BLaER1 (cell line): ENCODE measurements at regions not wholly inside any gene's neighbourhood (a gene's known extent, or its start where the extent isn't known, plus 50 kb on each side); places are given as distances from the start of the nearest gene placed in this dataset.

ENCODE experiments used
- H3K27ac ChIP-seq: shearing (Covaris generic); formaldehyde crosslinking; 2 replicates; pipeline ENCODE4 v1.8.1; 2022
- H3K27me3 ChIP-seq: shearing (Covaris generic); formaldehyde crosslinking; 2 replicates; pipeline ENCODE4 v1.8.1; 2022
- H3K36me3 ChIP-seq: shearing (Covaris generic); formaldehyde crosslinking; 2 replicates; pipeline ENCODE4 v1.8.1; 2022
- H3K4me1 ChIP-seq: shearing (Covaris generic); formaldehyde crosslinking; 2 replicates; pipeline ENCODE4 v1.8.1; 2022
- H3K4me2 ChIP-seq: shearing (Covaris generic); formaldehyde crosslinking; 2 replicates; pipeline ENCODE4 v1.8.1; 2022
- H3K4me3 ChIP-seq: shearing (Covaris generic); formaldehyde crosslinking; 2 replicates; pipeline ENCODE4 v1.8.1; 2022
- H3K9ac ChIP-seq: shearing (Covaris generic); formaldehyde crosslinking; 2 replicates; pipeline ENCODE4 v1.8.1; 2022
- H3K9me3 ChIP-seq: shearing (Covaris generic); formaldehyde crosslinking; 2 replicates; pipeline ENCODE4 v1.8.1; 2022
- H4K20me1 ChIP-seq: shearing (Covaris generic); formaldehyde crosslinking; 2 replicates; pipeline ENCODE4 v1.8.1; 2022
- Cebpa-rat ChIP-seq: shearing (Covaris generic); IDR thresholded peaks from 2 replicates; pipeline ENCODE4 v1.8.1; 2022

DNA sequence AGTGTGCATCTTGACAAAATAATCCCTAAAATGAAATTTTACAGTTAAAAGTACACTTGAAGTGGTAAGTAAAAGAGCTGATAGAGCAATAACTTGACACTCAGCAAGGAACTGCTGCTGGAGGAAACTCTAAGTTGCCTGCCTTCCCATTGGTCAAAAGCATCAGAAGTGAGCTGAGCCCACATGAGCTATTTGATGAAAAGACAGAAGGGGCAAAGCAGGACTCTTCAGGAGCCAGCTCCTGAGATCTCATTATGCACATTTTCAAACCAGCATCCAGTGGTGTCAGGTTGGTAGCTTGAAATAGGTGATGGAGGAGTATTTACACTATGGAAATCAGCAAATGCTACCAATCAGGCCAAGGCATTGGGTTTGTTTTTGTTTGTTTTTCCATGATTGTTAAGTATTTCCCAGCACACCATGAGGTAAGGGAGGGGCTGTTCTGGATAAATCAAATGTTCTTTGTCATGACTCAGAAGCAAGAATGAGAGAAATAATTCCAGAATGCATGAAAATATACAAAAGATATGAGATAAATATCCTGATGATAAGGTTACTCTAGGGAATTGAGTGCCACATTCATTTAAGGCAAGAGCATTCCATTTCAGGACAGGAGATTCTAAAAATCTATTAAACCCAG, 316.6 kb downstream of the SNX13 start:
- Histone ChIP-seq H3K4me1 (peaks cover 15% of the 10 kb centered on the region), H3K9me3 (no peaks in the 10 kb centered on the region), H4K20me1 (no peaks in the 10 kb centered on the region), H3K27ac (no peak overlapping the region), H3K9ac (no peak overlapping the region), H3K4me3 (no peak overlapping the region), H3K36me3 (no peaks in the 10 kb centered on the region), H3K27me3 (no peaks in the 10 kb centered on the region), H3K4me2 (no peak overlapping the region)
- no peak for TF ChIP-seq Cebpa-rat

DNA sequence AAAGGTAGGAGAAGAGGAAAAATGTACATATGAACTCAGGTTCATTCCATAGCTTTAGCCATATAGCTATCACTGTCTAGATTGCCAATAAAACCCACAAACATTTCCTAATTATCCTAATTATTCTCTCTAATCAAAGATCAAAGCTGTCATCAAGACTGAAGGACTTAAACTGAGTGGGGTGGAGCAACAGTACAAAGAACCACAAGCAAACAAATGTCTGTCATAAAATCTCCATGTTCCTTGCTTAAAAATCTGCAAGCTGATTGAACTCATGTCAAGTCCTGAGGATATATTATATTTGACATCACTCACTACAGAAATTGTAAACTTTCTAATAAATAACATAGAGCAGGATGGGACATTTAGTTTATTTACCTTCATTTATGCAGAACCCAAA, 315.9 kb downstream of the SNX13 start:
- Histone ChIP-seq H4K20me1 (no peaks in the 10 kb centered on the region), H3K4me2 (no peak overlapping the region), H3K9ac (no peak overlapping the region), H3K27me3 (no peaks in the 10 kb centered on the region), H3K36me3 (no peaks in the 10 kb centered on the region), H3K27ac (no peak overlapping the region), H3K4me3 (no peak overlapping the region), H3K4me1 (peaks cover 15% of the 10 kb centered on the region), H3K9me3 (no peaks in the 10 kb centered on the region)
- TF ChIP-seq Cebpa-rat = no peak

DNA sequence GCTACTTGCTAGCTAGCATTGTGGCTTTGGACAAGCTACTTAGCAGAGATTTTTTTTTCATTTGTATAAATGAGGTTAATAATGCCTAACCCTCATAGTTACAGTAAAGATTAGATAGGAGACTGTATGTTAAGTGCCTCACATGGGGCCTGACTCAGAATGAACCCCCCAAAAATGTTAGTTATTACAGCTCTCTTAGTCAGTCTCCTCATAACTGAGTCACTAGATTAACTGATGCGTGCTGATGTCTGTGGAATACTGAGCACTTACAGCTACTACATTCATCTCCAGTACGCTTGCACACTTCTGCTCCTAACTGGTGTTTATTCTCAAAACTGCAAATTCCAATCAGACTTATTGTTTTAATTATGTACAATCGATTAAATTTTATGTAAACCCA, 315.3 kb downstream of the SNX13 start:
- Histone ChIP-seq H4K20me1 (no peaks in the 10 kb centered on the region), H3K9me3 (no peaks in the 10 kb centered on the region), H3K4me3 (no peak overlapping the region), H3K9ac (no peak overlapping the region), H3K27me3 (no peaks in the 10 kb centered on the region), H3K4me1 (peaks cover 15% of the 10 kb centered on the region), H3K27ac (no peak overlapping the region), H3K36me3 (no peaks in the 10 kb centered on the region), H3K4me2 (no peak overlapping the region; the same call in 1 of the 2 replicates)
- no peak for TF ChIP-seq Cebpa-rat

DNA sequence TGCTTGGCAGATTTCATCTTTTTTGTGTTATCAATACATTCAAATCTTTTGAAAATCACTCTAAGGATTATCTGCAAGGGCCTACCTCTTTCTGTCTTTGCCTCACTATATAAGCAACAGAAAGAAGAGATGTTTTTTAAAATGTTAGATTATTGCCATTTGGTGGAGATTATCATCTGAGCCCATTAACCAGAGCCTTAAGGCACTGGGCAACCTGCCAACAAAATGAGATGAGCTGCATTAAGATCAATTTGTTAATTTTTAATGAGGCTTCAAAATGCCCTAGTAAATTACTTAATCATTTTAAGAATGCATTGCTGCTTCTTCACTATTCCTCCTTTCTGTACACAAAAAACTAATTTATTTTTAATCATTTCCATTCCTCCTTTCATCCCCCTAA, 314.1 kb downstream of the SNX13 start:
- Histone ChIP-seq H3K9ac (no peak overlapping the region), H3K27ac (no peak overlapping the region), H3K4me1 (peaks cover 15% of the 10 kb centered on the region), H3K4me2 (peak overlapping the region; percentile 48), H3K9me3 (no peaks in the 10 kb centered on the region), H3K27me3 (no peaks in the 10 kb centered on the region), H4K20me1 (no peaks in the 10 kb centered on the region), H3K4me3 (no peak overlapping the region), H3K36me3 (no peaks in the 10 kb centered on the region)
- no peak for TF ChIP-seq Cebpa-rat

DNA sequence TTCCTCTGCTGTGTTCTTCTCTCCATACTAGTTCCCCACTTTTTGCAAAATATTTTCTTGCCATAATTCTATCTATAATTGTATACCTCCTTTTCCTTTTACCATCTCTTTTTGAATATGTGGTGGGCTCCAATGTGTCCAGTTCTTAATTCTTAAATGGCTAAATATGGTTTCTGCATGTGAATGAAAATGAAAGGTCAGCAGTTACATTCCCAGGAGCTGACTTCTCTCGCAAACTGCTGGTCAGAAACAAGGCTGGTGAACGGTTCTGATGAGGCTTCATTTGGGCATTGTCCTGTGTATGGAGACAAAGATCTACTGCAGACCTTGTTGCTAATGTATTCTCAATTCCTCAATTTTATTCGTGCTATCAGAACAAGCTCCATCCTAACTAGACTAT, 309.2 kb downstream of the SNX13 start:
- no peak overlapping the region for H3K4me3 ChIP-seq
- H3K9ac ChIP-seq = no peak overlapping the region
- H3K27ac ChIP-seq = no peak overlapping the region
- no peaks in the 10 kb centered on the region for H4K20me1 ChIP-seq
- H3K36me3 ChIP-seq = no peaks in the 10 kb centered on the region
- H3K27me3 ChIP-seq = no peaks in the 10 kb centered on the region
- H3K4me1 ChIP-seq = peaks cover 3% of the 10 kb centered on the region
- no peak overlapping the region for H3K4me2 ChIP-seq
- H3K9me3 ChIP-seq = no peaks in the 10 kb centered on the region
- no peak for TF ChIP-seq Cebpa-rat

DNA sequence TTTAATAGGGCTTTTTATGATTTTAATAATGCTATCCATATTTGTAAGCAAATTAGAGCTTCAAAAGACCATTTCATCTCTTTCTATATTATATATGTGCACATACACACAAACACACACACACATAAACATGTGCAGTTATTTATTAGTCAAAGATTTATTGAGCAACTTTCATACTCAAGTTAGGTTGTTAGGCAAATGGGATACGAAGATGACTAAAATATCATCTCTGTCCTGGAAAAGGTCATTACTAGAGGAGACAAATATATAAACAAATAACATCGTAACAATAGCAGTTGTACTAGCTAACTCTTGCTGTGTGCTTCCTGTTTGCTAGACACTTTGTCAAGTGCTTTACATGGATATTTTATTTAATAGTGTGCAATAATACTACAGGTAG, 307.9 kb downstream of the SNX13 start:
- Histone ChIP-seq H3K4me3 (no peak overlapping the region), H3K36me3 (no peaks in the 10 kb centered on the region), H3K4me2 (no peak overlapping the region), H3K27me3 (no peaks in the 10 kb centered on the region), H4K20me1 (no peaks in the 10 kb centered on the region), H3K9ac (no peak overlapping the region), H3K4me1 (no peaks in the 10 kb centered on the region), H3K9me3 (no peaks in the 10 kb centered on the region), H3K27ac (no peak overlapping the region)
- no peak for TF ChIP-seq Cebpa-rat

DNA sequence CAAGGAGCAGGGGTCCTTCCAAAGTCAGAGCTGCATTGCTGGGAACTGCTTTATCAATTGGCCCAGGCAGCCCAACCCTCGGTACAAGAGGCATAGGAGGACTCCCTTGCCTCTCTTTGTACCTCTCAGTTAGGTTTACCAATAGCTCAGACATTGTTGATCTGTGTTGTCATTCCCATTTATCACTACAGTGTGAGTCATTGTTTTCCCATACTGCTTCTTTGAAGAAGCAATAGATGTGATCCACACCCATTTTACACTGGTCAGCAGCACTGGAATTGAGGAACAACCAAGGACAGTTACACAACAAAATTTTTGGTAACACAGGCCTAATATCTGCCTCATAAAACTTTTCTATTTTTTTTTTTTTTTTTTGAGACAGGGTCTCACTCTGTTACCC, 307.2 kb downstream of the SNX13 start:
- no peak overlapping the region for H3K4me3 ChIP-seq
- no peak overlapping the region for H3K9ac ChIP-seq
- no peaks in the 10 kb centered on the region for H3K9me3 ChIP-seq
- no peak overlapping the region for H3K4me2 ChIP-seq
- H3K4me1 ChIP-seq = no peaks in the 10 kb centered on the region
- no peaks in the 10 kb centered on the region for H3K36me3 ChIP-seq
- H3K27ac ChIP-seq = no peak overlapping the region
- no peak for TF ChIP-seq Cebpa-rat
- H4K20me1 ChIP-seq = no peaks in the 10 kb centered on the region
- no peaks in the 10 kb centered on the region for H3K27me3 ChIP-seq

DNA sequence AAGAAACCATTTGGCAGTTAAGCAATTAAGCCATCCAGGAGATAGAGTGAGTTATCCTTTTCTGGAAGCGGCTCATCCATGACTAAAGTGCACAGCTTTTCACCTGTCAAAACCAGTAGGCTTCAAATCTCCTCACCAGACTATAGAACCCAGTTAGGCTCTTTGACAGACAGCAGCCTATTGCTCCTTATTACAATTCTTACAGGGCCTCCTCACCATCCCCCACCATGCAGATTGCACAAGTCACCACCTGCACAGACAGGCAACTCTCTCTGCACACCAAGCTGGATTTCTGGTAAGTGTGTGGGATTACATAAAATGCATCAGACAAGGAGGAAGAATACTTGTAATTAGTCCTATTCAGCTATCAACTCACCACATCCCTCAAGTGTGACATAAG, 301.6 kb downstream of the SNX13 start:
- Histone ChIP-seq H3K27ac (no peak overlapping the region), H3K36me3 (no peaks in the 10 kb centered on the region), H3K4me1 (no peaks in the 10 kb centered on the region), H3K4me3 (no peak overlapping the region), H3K9me3 (peaks cover 13% of the 10 kb centered on the region), H3K9ac (no peak overlapping the region), H3K4me2 (no peak overlapping the region), H3K27me3 (no peaks in the 10 kb centered on the region), H4K20me1 (no peaks in the 10 kb centered on the region)
- TF ChIP-seq Cebpa-rat = no peak

DNA sequence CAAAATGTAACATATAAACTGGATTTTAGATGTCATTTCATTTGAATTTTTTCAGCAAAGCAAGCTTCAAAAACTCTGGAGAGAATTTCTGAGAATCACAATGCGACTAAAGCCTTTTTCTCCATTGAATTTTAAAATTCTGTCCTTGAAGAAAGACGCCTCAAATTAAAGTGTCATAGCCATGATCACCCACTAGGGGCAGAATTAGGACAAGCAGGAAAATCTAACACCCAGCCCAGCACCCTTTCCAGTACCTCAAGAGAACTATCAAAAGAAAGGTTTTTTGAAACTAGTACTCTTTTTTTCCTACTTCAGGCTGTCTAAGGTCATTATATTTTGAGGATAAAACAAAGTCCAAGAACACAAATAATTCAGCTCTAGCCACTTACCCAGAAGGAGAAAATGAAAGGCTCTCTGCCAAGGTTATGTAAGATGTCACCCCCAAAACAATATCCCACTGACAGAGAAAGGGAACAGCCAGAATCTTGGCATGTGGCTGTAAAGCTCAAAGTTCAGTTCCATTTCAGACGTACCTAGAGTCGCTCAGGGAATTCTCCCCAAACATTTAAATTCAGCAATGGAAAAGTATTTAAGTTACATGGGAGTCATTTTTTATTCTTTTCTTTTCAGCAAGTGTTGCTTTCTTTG, 299.4 kb downstream of the SNX13 start:
- Histone ChIP-seq H3K36me3 (no peaks in the 10 kb centered on the region), H3K4me2 (no peak overlapping the region), H3K4me3 (no peak overlapping the region), H3K27me3 (no peaks in the 10 kb centered on the region), H3K4me1 (no peaks in the 10 kb centered on the region), H3K9me3 (peaks cover 24% of the 10 kb centered on the region), H3K9ac (no peak overlapping the region), H4K20me1 (no peaks in the 10 kb centered on the region), H3K27ac (no peak overlapping the region)
- no peak for TF ChIP-seq Cebpa-rat

DNA sequence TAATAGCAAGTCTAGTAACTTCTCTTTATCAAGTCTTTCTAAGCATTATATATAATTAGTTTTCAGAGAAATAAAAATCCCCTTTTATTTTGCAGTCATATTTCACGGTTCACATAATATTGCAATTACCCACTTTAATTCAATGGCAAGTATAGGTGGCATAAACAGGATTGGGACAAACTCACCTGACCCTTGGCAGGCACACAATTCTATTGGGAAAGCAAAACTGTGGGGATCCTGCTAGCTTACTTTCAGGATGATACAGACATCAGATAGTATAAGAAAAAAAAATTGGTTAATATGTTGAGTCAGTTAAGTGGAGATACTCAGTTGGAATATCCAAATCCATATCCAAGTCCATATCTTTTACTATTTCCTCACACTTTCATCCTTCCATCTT, 294.8 kb downstream of the SNX13 start:
- Histone ChIP-seq H3K9me3 (peaks cover 24% of the 10 kb centered on the region), H3K4me1 (no peaks in the 10 kb centered on the region), H3K4me2 (no peak overlapping the region), H3K9ac (no peak overlapping the region), H3K4me3 (no peak overlapping the region), H3K27me3 (no peaks in the 10 kb centered on the region), H4K20me1 (no peaks in the 10 kb centered on the region), H3K36me3 (no peaks in the 10 kb centered on the region), H3K27ac (no peak overlapping the region)
- TF ChIP-seq Cebpa-rat = no peak
